H9 (cell line): ENCODE measurements at regions not wholly inside any gene's neighbourhood (a gene's known extent, or its start where the extent isn't known, plus 50 kb on each side); places are given as distances from the start of the nearest gene placed in this dataset.
A peak's percentile ranks its signal among the peaks of the same experiment; 100 is the strongest.

ENCODE experiments used
- DNase-seq: peaks from one replicate; pipeline ENCODE4 v3.0.0-alpha.2; 2017
- H2AFZ ChIP-seq: one replicate; pipeline ENCODE4 v1.6.1; 2013; ENCODE audit warnings: mild to moderate bottlenecking, low read length, control low read depth, moderate library complexity
- H2AK5ac ChIP-seq: 2 replicates; pipeline ENCODE4 v1.6.1; 2013; ENCODE audit warnings: low read length, control low read depth, mixed read lengths; ENCODE audit not compliant: insufficient read length
- H2BK120ac ChIP-seq: one replicate; pipeline ENCODE4 v1.6.1; 2013; ENCODE audit warnings: low read depth, mild to moderate bottlenecking, low read length, control low read depth, inconsistent platforms; ENCODE audit not compliant: poor library complexity, severe bottlenecking
- H2BK12ac ChIP-seq: 2 replicates; pipeline ENCODE4 v1.6.1; 2013; ENCODE audit warnings: low read length, control low read depth, mixed read lengths, low read depth; ENCODE audit not compliant: insufficient read length
- H2BK15ac ChIP-seq: 2 replicates; pipeline ENCODE4 v1.6.1; 2013; ENCODE audit warnings: low read depth, low read length, control low read depth
- H2BK20ac ChIP-seq: one replicate; pipeline ENCODE4 v1.6.1; 2013; ENCODE audit warnings: low read depth, mild to moderate bottlenecking, low read length, control low read depth, inconsistent platforms; ENCODE audit not compliant: poor library complexity, severe bottlenecking
- H2BK5ac ChIP-seq: 2 replicates; pipeline ENCODE4 v1.6.1; 2013; ENCODE audit warnings: low read length, control low read depth, mixed read lengths; ENCODE audit not compliant: insufficient read length
- H3K14ac ChIP-seq: 2 replicates; pipeline ENCODE4 v1.6.1; 2013; ENCODE audit warnings: low read length, control low read depth; ENCODE audit not compliant: insufficient read depth
- H3K18ac ChIP-seq: 2 replicates; pipeline ENCODE4 v1.6.1; 2013; ENCODE audit warnings: low read depth, mild to moderate bottlenecking, mixed read lengths, low read length, control low read depth; ENCODE audit not compliant: insufficient read length
- H3K23ac ChIP-seq: 2 replicates; pipeline ENCODE4 v1.6.1; 2013; ENCODE audit warnings: low read length, control low read depth, mixed read lengths, low read depth; ENCODE audit not compliant: insufficient read length
- H3K23me2 ChIP-seq: 2 replicates; pipeline ENCODE4 v1.6.1; 2013; ENCODE audit warnings: low read depth, mild to moderate bottlenecking, mixed read lengths, low read length, control low read depth; ENCODE audit not compliant: insufficient read length, poor library complexity, severe bottlenecking
- H3K27ac ChIP-seq: 2 replicates; pipeline ENCODE4 v1.5.1; 2013; ENCODE audit warnings: low read length, control low read depth, mixed read lengths, low read depth; ENCODE audit not compliant: insufficient read length
- H3K27me3 ChIP-seq: 2 replicates; pipeline ENCODE4 v1.6.1; 2013; ENCODE audit warnings: low read length, control low read depth, inconsistent platforms; ENCODE audit not compliant: insufficient read depth
- H3K4ac ChIP-seq: 2 replicates; pipeline ENCODE4 v1.6.1; 2013; ENCODE audit warnings: low read depth, mild to moderate bottlenecking, control low read depth, inconsistent platforms, low read length, moderate library complexity
- H3K4me1 ChIP-seq: 2 replicates; pipeline ENCODE4 v1.6.1; 2013; ENCODE audit warnings: low read length, control low read depth, inconsistent platforms; ENCODE audit not compliant: insufficient read depth
- H3K4me2 ChIP-seq: 2 replicates; pipeline ENCODE4 v1.6.1; 2013; ENCODE audit warnings: low read length, control low read depth, mixed read lengths; ENCODE audit not compliant: insufficient read length, insufficient read depth
- H3K56ac ChIP-seq: 2 replicates; pipeline ENCODE4 v1.6.1; 2013; ENCODE audit warnings: low read depth, mild to moderate bottlenecking, mixed read lengths, low read length, control low read depth; ENCODE audit not compliant: insufficient read length
- H3K79me1 ChIP-seq: 2 replicates; pipeline ENCODE4 v1.6.1; 2013; ENCODE audit warnings: low read depth, mild to moderate bottlenecking, moderate library complexity, low read length, control low read depth, inconsistent platforms; ENCODE audit not compliant: insufficient read depth, poor library complexity, severe bottlenecking
- H3K79me2 ChIP-seq: 2 replicates; pipeline ENCODE4 v1.6.1; 2013; ENCODE audit warnings: low read length, control low read depth, inconsistent platforms; ENCODE audit not compliant: insufficient read depth
- H3K9ac ChIP-seq: 2 replicates; pipeline ENCODE4 v1.6.1; 2013; ENCODE audit warnings: low read length, control low read depth, mixed read lengths; ENCODE audit not compliant: insufficient read length; ENCODE audit errors: extremely low read depth
- H3K9me3 ChIP-seq: one replicate; pipeline ENCODE4 v1.6.1; 2013; ENCODE audit warnings: low read depth, low read length, inconsistent platforms; ENCODE audit not compliant: control insufficient read depth
- H3T11ph ChIP-seq: one replicate; pipeline ENCODE4 v1.6.1; 2013; ENCODE audit warnings: mild to moderate bottlenecking, low read length, control low read depth, inconsistent platforms
- H4K20me1 ChIP-seq: one replicate; pipeline ENCODE4 v1.6.1; 2013; ENCODE audit not compliant: control insufficient read depth, insufficient read length, insufficient read depth
- H4K5ac ChIP-seq: 2 replicates; pipeline ENCODE4 v1.6.1; 2013; ENCODE audit warnings: low read depth, mild to moderate bottlenecking, mixed read lengths, low read length, control low read depth; ENCODE audit not compliant: insufficient read length
- H4K8ac ChIP-seq: replicated peaks from 2 replicates; pipeline ENCODE4 v1.6.1; 2013; ENCODE audit warnings: low read length, control low read depth, mixed read lengths, low read depth; ENCODE audit not compliant: insufficient read length
- H4K91ac ChIP-seq: 2 replicates; pipeline ENCODE4 v1.6.1; 2013; ENCODE audit warnings: low read depth, mild to moderate bottlenecking, moderate library complexity, mixed read lengths, low read length, control low read depth; ENCODE audit not compliant: insufficient read length
- H3K27ac Mint-ChIP-seq, 3 experiments: 2 replicates in 2 of 3; 3 replicates in 1 of 3; pipeline ENCODE4 v1.8.0; 2020 to 2021; ENCODE audit warnings: mixed read lengths in 3 of 3, mild to moderate bottlenecking in 1 of 3, moderate library complexity in 1 of 3
- H3K27me3 Mint-ChIP-seq: 2 replicates; pipeline ENCODE4 v1.8.0; 2021; ENCODE audit warnings: low read depth, mild to moderate bottlenecking, moderate library complexity, mixed read lengths
- H3K36me3 Mint-ChIP-seq, 3 experiments: 2 replicates in 2 of 3; 3 replicates in 1 of 3; pipeline ENCODE4 v1.8.0; 2020 to 2021; ENCODE audit warnings: low read depth in 3 of 3, mixed read lengths in 3 of 3; ENCODE audit not compliant: insufficient read depth in 1 of 3
- H3K4me1 Mint-ChIP-seq, 2 experiments: 2 replicates each; pipeline ENCODE4 v1.8.0; 2020; ENCODE audit warnings: mixed read lengths in 2 of 2
- H3K4me3 Mint-ChIP-seq, 2 experiments: 2 replicates in 1 of 2; 3 replicates in 1 of 2; pipeline ENCODE4 v1.8.0; 2020 to 2021; ENCODE audit warnings: mild to moderate bottlenecking in 2 of 2, mixed read lengths in 2 of 2, moderate library complexity in 1 of 2
- H3K9me3 Mint-ChIP-seq, 2 experiments: 2 replicates in 1 of 2; 3 replicates in 1 of 2; pipeline ENCODE4 v1.8.0; 2020; ENCODE audit warnings: mild to moderate bottlenecking in 2 of 2, mixed read lengths in 2 of 2, moderate library complexity in 1 of 2
- WGBS: extraction: QIAGEN DNeasy Blood & Tissue Kit; methylation state at CpG from one replicate; pipeline ENCODE4 v1.1.7; 2013; ENCODE audit warnings: missing lambda C conversion rate, low lambda C conversion rate, mixed read lengths; ENCODE audit not compliant: insufficient read length; ENCODE audit errors: extremely low coverage; 5-methylcytosine and 5-hydroxymethylcytosine counted together
- TF ChIP-seq, protein P1 (sequence below): fragments of 200-600 bp; sonication (generic); conservative IDR thresholded peaks from 3 replicates; pipeline ENCODE4 v1.8.0; 2021; ENCODE audit warnings: antibody characterized with exemption, mild to moderate bottlenecking

- no peak for DNase-seq
- TF ChIP-seq, protein P1, sequence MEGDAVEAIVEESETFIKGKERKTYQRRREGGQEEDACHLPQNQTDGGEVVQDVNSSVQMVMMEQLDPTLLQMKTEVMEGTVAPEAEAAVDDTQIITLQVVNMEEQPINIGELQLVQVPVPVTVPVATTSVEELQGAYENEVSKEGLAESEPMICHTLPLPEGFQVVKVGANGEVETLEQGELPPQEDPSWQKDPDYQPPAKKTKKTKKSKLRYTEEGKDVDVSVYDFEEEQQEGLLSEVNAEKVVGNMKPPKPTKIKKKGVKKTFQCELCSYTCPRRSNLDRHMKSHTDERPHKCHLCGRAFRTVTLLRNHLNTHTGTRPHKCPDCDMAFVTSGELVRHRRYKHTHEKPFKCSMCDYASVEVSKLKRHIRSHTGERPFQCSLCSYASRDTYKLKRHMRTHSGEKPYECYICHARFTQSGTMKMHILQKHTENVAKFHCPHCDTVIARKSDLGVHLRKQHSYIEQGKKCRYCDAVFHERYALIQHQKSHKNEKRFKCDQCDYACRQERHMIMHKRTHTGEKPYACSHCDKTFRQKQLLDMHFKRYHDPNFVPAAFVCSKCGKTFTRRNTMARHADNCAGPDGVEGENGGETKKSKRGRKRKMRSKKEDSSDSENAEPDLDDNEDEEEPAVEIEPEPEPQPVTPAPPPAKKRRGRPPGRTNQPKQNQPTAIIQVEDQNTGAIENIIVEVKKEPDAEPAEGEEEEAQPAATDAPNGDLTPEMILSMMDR = no peak
- peak overlapping the region; percentile 9 for H2AFZ ChIP-seq
Measured at GRCh38 chr11:109894242-109894641, 198.9 kb upstream of the ZC3H12C start.

More at GRCh38 chr11:109894242-109894641, 198.9 kb upstream of the ZC3H12C start:
- H2BK120ac ChIP-seq = no peak overlapping the region
- Mint-ChIP-seq H3K27ac (no peak overlapping the region; a peak in 1 of 7 replicates), H3K9me3 (no peaks in the 10 kb centered on the region), H3K27me3 (no peaks in the 10 kb centered on the region), H3K36me3 (no peaks in the 10 kb centered on the region), H3K4me1 (0 out of 4 replicates have a peak, but pooled peaks cover 4% of the 10 kb centered on the region in 2 experiments), H3K4me3 (no peak overlapping the region)
- no peak overlapping the region for H2BK20ac ChIP-seq
- no peaks in the 10 kb centered on the region for H3K79me1 ChIP-seq
- H3K4me1 ChIP-seq = no peaks in the 10 kb centered on the region
- H3K4ac ChIP-seq = no peak overlapping the region
- no peaks in the 10 kb centered on the region for H4K20me1 ChIP-seq
- no peak overlapping the region for H2BK12ac ChIP-seq
- no peaks in the 10 kb centered on the region for H3K9me3 ChIP-seq
- H3K4me2 ChIP-seq = no peak overlapping the region
- no peak overlapping the region for H2AK5ac ChIP-seq
- no peak overlapping the region for H3K14ac ChIP-seq
- no peak overlapping the region for H4K5ac ChIP-seq
- H3K79me2 ChIP-seq = no peaks in the 10 kb centered on the region
- H3K56ac ChIP-seq = no peak overlapping the region
- WGBS = no CpG with 5 or more reads among the region's 1 CpG
- no peak overlapping the region for H2BK15ac ChIP-seq
- no peak overlapping the region for H3T11ph ChIP-seq
- no peaks in the 10 kb centered on the region for H3K27me3 ChIP-seq
- no peak overlapping the region for H3K27ac ChIP-seq
- H2BK5ac ChIP-seq = no peak overlapping the region
- H3K9ac ChIP-seq = no peak overlapping the region
- H3K18ac ChIP-seq = no peak overlapping the region
- H4K91ac ChIP-seq = no peak overlapping the region
- no peak overlapping the region for H3K23ac ChIP-seq
- H4K8ac ChIP-seq = no peak overlapping the region
- H3K23me2 ChIP-seq = no peaks in the 10 kb centered on the region
